Lung (tissue), 11 donors: ENCODE measurements at regions not wholly inside any gene's neighbourhood (a gene's known extent, or its start where the extent isn't known, plus 50 kb on each side); places are given as distances from the start of the nearest gene placed in this dataset.

Experiments
- ATAC-seq: fragments of 200-7000 bp; cut with Tn5 transposase; one replicate; pipeline ENCODE4 v1.9.1; 2020; ENCODE audit warnings: moderate number of reproducible peaks; ENCODE audit not compliant: insufficient read depth, low FRiP score
- DNase-seq, 3 donors: peaks; one replicate each; pipeline ENCODE4 v3.0.0-alpha.2; 2013 to 2017
- H3K27ac ChIP-seq, 2 donors: one replicate each; pipeline ENCODE4 v1.5.1; 2013; ENCODE audit warnings: mild to moderate bottlenecking in 2 of 2, moderate library complexity in 2 of 2, control low read depth in 1 of 2, inconsistent platforms in 1 of 2, low read depth in 1 of 2, low read length in 1 of 2
- H3K27me3 ChIP-seq, 3 donors: one replicate each; pipeline ENCODE4 v1.5.1; 2013; ENCODE audit warnings: low read length in 2 of 3; ENCODE audit not compliant: control insufficient read depth in 3 of 3, insufficient read depth in 3 of 3
- H3K36me3 ChIP-seq, 4 donors: one replicate each; pipeline ENCODE4 v1.5.1; 2013; ENCODE audit warnings: low read length in 4 of 4, mild to moderate bottlenecking in 1 of 4, moderate library complexity in 1 of 4; ENCODE audit not compliant: control insufficient read depth in 4 of 4, insufficient read depth in 4 of 4
- H3K4me1 ChIP-seq, 5 donors: one replicate each; pipeline ENCODE4 v1.5.1; 2013; ENCODE audit warnings: low read length in 5 of 5, mild to moderate bottlenecking in 2 of 5, moderate library complexity in 1 of 5; ENCODE audit not compliant: control insufficient read depth in 5 of 5, insufficient read depth in 5 of 5
- H3K4me3 ChIP-seq: one replicate; pipeline ENCODE4 v1.5.1; 2013; ENCODE audit warnings: mild to moderate bottlenecking, control low read depth, moderate library complexity
- H3K9ac ChIP-seq, 2 donors: one replicate each; pipeline ENCODE4 v1.5.1; 2013; ENCODE audit warnings: low read length in 2 of 2, control low read depth in 1 of 2; ENCODE audit not compliant: insufficient read depth in 1 of 2
- H3K9me3 ChIP-seq, 4 donors: one replicate each; pipeline ENCODE4 v1.5.1; 2013; ENCODE audit warnings: low read length in 3 of 4, mild to moderate bottlenecking in 1 of 4, moderate library complexity in 1 of 4; ENCODE audit not compliant: control insufficient read depth in 4 of 4, insufficient read depth in 3 of 4
- CTCF ChIP-seq: IDR thresholded peaks from 2 replicates; pipeline ENCODE4 v1.5.1; 2012; ENCODE audit warnings: mild to moderate bottlenecking; ENCODE audit errors: control extremely low read depth, extremely low read depth
- WGBS, 2 donors: extraction: QIAGEN DNeasy Blood & Tissue Kit; methylation state at CpG; one replicate each; pipeline ENCODE4 v1.1.7; 2013; 5-methylcytosine and 5-hydroxymethylcytosine counted together
- donor health status: control.
- donor health status: control.
- donor health status: Bipolar disorder and iron deficiency.
- donor health status: healthy.
- donor health status: DM: yes; HTN: yes; CAD: no.

- DNase-seq, result peak; percentile 65 to 86 (median 80)
- TF ChIP-seq CTCF, result peak; percentile 43
- no peaks in the 10 kb centered on the region for H3K9me3 ChIP-seq
- no peaks in the 10 kb centered on the region for H3K4me1 ChIP-seq
- H3K27me3 ChIP-seq, result no peaks in the 10 kb centered on the region
- H3K27ac ChIP-seq, result no peak overlapping the region
- peak; percentile 85 for ATAC-seq
- H3K36me3 ChIP-seq, result peaks cover 0 to 13% (median 5%) of the 10 kb centered on the region in 4 donors
- H3K9ac ChIP-seq, result no peak overlapping the region
- 24 to 25% methylated on average over 1 of the region's 1 CpG for WGBS, 2 donors
- no peak overlapping the region for H3K4me3 ChIP-seq
Measured at GRCh38 chr13:73708393-73708985, 425.7 kb downstream of the KLF12 start.

GRCh38 chr13:73704587-73704986 is 429.6 kb downstream of the KLF12 start:
- Histone ChIP-seq H3K9me3 (no peaks in the 10 kb centered on the region), H3K27ac (no peak overlapping the region)
- 88 to 89% methylated on average over 5 of the region's 5 CpGs for WGBS, 2 donors

GRCh38 chr13:73703606-73704005 is 430.6 kb downstream of the KLF12 start:
- peaks cover 0 to 8% (median 2%) of the 10 kb centered on the region in 4 donors for H3K36me3 ChIP-seq
- 46 to 64% methylated on average over 4 of the region's 4 CpGs for WGBS, 2 donors
- H3K9me3 ChIP-seq, result no peaks in the 10 kb centered on the region
- H3K9ac ChIP-seq, result no peak overlapping the region
- TF ChIP-seq CTCF, result no peak
- H3K4me3 ChIP-seq, result no peak overlapping the region
- peak; percentile 69 for ATAC-seq
- no peaks in the 10 kb centered on the region for H3K27me3 ChIP-seq
- peaks cover 0 to 3% (median 0%) of the 10 kb centered on the region in 5 donors for H3K4me1 ChIP-seq
- no peak for DNase-seq
- no peak overlapping the region for H3K27ac ChIP-seq

More at GRCh38 chr13:73704587-73704986, 429.6 kb downstream of the KLF12 start:
- Histone ChIP-seq H3K4me3 (no peak overlapping the region), H3K4me1 (peaks cover 0 to 3% (median 0%) of the 10 kb centered on the region in 5 donors), H3K36me3 (peaks cover 0 to 11% (median 2%) of the 10 kb centered on the region in 4 donors), H3K27me3 (no peaks in the 10 kb centered on the region), H3K9ac (no peak overlapping the region)
- TF ChIP-seq CTCF, result no peak
- no peak for DNase-seq
- ATAC-seq, result no peak
